GM12875 (cell line): ENCODE measurements at regions not wholly inside any gene's neighbourhood (a gene's known extent, or its start where the extent isn't known, plus 50 kb on each side); places are given as distances from the start of the nearest gene placed in this dataset.

Source experiments
- H3K4me3 ChIP-seq: one replicate; pipeline ENCODE4 v1.5.1; 2011; ENCODE audit warnings: low read depth, low read length, control low read depth
- CTCF ChIP-seq: IDR thresholded peaks from 2 replicates; pipeline ENCODE4 v1.5.1; 2011; ENCODE audit warnings: low read depth, mild to moderate bottlenecking, control low read depth, inconsistent platforms, low read length, moderate library complexity, borderline replicate concordance; ENCODE audit not compliant: insufficient read depth

GRCh38 chr6:25053875-25054371, 118.2 kb upstream of the RIPOR2 start:
- H3K4me3 ChIP-seq: no peak overlapping the region
- TF ChIP-seq CTCF: no peak

GRCh38 chr6:25054469-25054868, 118.7 kb upstream of the RIPOR2 start:
- TF ChIP-seq CTCF: no peak
- H3K4me3 ChIP-seq: no peak overlapping the region

GRCh38 chr6:25056130-25056529, 120.4 kb upstream of the RIPOR2 start:
- TF ChIP-seq CTCF: no peak

GRCh38 chr6:25057111-25057905, 121.5 kb upstream of the RIPOR2 start:
- H3K4me3 ChIP-seq: no peak overlapping the region
- TF ChIP-seq CTCF: no peak

More at GRCh38 chr6:25056130-25056529, 120.4 kb upstream of the RIPOR2 start:
- no peak overlapping the region for H3K4me3 ChIP-seq

GRCh38 chr6:25058441-25058840, 122.7 kb upstream of the RIPOR2 start:
- no peak overlapping the region for H3K4me3 ChIP-seq
- TF ChIP-seq CTCF: no peak

- TF ChIP-seq CTCF: no peak
- H3K4me3 ChIP-seq: no peak overlapping the region
These were observed 123.2 kb upstream of the RIPOR2 start for GRCh38 chr6:25058941-25059340.

GRCh38 chr6:25060522-25060921, 124.8 kb upstream of the RIPOR2 start:
- no peak for TF ChIP-seq CTCF
- no peak overlapping the region for H3K4me3 ChIP-seq
